Caco-2 (cell line): ENCODE measurements at regions not wholly inside any gene's neighbourhood (a gene's known extent, or its start where the extent isn't known, plus 50 kb on each side); places are given as distances from the start of the nearest gene placed in this dataset.

Experiments used
- BruUV-seq: library from RNA; stranded (reverse); fragments of 400-500 nt; replicated peaks from 2 replicates; lab custom pipeline; 2021; lab: Mats Ljungman, UMichigan
- CTCF ChIA-PET: fragments of 300-600 bp; sonication (Branson Sonifier 250); formaldehyde crosslinking; loops from one replicate; lab custom pipeline; 2022; ENCODE audit warnings: antibody characterized with exemption; lab: Charles Lee
- POLR2A ChIA-PET: fragments of 300-600 bp; sonication (Branson Sonifier 250); formaldehyde crosslinking; loops from one replicate; lab custom pipeline; 2022; ENCODE audit warnings: antibody characterized with exemption; lab: Charles Lee
- DNase-seq, 2 experiments: peaks; one replicate each; pipeline versions ENCODE4 v3.0.0 to v3.0.0-alpha.2; 2020 to 2022
- H3K27me3 ChIP-seq: replicated peaks from 2 replicates; pipeline ENCODE4 v1.6.0; 2011; ENCODE audit warnings: low read length; ENCODE audit not compliant: control insufficient read depth, insufficient read depth
- H3K36me3 ChIP-seq: 2 replicates; pipeline ENCODE4 v1.5.1; 2011; ENCODE audit warnings: low read length; ENCODE audit not compliant: control insufficient read depth, insufficient read depth
- H3K4me1 ChIP-seq: fragments of 250-450 bp; sonication (Bioruptor Pico); 2 replicates; pipeline ENCODE4 v1.5.1; 2020; ENCODE audit warnings: mild to moderate bottlenecking
- H3K4me3 ChIP-seq: 2 replicates; pipeline ENCODE4 v1.5.1; 2011; ENCODE audit warnings: low read depth, mild to moderate bottlenecking, control low read depth, low read length
- H3K9me3 ChIP-seq: fragments of 250-450 bp; sonication (Bioruptor Pico); 2 replicates; pipeline ENCODE4 v1.5.1; 2020; ENCODE audit warnings: mild to moderate bottlenecking, moderate library complexity
- H3K27ac Mint-ChIP-seq: one replicate; pipeline ENCODE4 v1.8.0; 2022; ENCODE audit warnings: mixed read lengths; ENCODE audit not compliant: unreplicated experiment
- H3K27me3 Mint-ChIP-seq: one replicate; pipeline ENCODE4 v1.8.0; 2022; ENCODE audit warnings: mixed read lengths; ENCODE audit not compliant: insufficient read depth, unreplicated experiment
- H3K36me3 Mint-ChIP-seq: one replicate; pipeline ENCODE4 v1.8.0; 2022; ENCODE audit warnings: mild to moderate bottlenecking, mixed read lengths; ENCODE audit not compliant: insufficient read depth, unreplicated experiment
- H3K4me1 Mint-ChIP-seq: one replicate; pipeline ENCODE4 v1.8.0; 2022; ENCODE audit warnings: low read depth, mixed read lengths; ENCODE audit not compliant: unreplicated experiment
- H3K4me3 Mint-ChIP-seq: one replicate; pipeline ENCODE4 v1.8.0; 2022; ENCODE audit warnings: mild to moderate bottlenecking, moderate library complexity, mixed read lengths; ENCODE audit not compliant: unreplicated experiment
- H3K9me3 Mint-ChIP-seq: one replicate; pipeline ENCODE4 v1.8.0; 2022; ENCODE audit warnings: mixed read lengths; ENCODE audit not compliant: unreplicated experiment
- intact Hi-C: fragments of 100-400 bp; cut with micrococcal nuclease; formaldehyde crosslinking; loops from one replicate; pipeline ENCODE4 v1.10.0; 2022; ENCODE audit not compliant: unreplicated experiment
- TF ChIP-seq, protein P1 (sequence below), 2 experiments: fragments of 200-600 bp in 1 of 2; IDR thresholded peaks; 1 replicate in 1 of 2; 2 replicates in 1 of 2; pipeline versions ENCODE4 v1.5.1 to v1.8.0; 2011 to 2022; ENCODE audit warnings: antibody characterized with exemption in 1 of 2, control low read depth in 1 of 2, inconsistent platforms in 1 of 2, low read depth in 1 of 2, low read length in 1 of 2, mild to moderate bottlenecking in 1 of 2, moderate library complexity in 1 of 2; ENCODE audit not compliant: insufficient read depth in 1 of 2, severe bottlenecking in 1 of 2, unreplicated experiment in 1 of 2

DNA sequence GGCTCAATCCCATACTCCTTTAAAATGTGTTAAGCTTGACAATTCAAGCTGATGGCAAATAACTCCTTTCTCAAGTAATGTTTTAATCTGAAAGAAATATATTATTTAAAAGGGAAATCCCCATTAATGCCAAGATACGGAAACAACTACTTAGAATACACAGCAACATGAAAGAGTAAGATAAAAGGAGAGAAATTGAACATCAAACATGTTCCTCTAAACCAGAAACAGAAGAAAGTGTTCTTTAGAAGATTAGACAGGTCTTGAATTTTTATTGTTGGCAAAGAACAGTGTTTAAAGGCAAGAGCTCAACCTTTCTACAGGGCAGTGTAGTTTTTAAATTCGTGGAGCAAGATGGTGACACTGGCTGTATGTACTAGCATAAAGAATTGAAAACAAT lies 105.8 kb upstream of the NRIP1 start:
- Histone ChIP-seq H3K4me3 (no peak overlapping the region), H3K4me1 (0 out of 2 replicates have a peak, but pooled peaks cover 9% of the 10 kb centered on the region), H3K9me3 (no peaks in the 10 kb centered on the region), H3K36me3 (no peaks in the 10 kb centered on the region), H3K27me3 (no peaks in the 10 kb centered on the region)
- Mint-ChIP-seq H3K27me3 (no peaks in the 10 kb centered on the region), H3K36me3 (no peaks in the 10 kb centered on the region), H3K9me3 (no peaks in the 10 kb centered on the region), H3K4me1 (no peaks in the 10 kb centered on the region), H3K4me3 (no peak overlapping the region), H3K27ac (no peak overlapping the region)
- no TSS peak for BruUV-seq
- intact Hi-C loops = no loop called here
- no peak for DNase-seq
- POLR2A ChIA-PET = no interaction called here
- TF ChIP-seq, protein P1, sequence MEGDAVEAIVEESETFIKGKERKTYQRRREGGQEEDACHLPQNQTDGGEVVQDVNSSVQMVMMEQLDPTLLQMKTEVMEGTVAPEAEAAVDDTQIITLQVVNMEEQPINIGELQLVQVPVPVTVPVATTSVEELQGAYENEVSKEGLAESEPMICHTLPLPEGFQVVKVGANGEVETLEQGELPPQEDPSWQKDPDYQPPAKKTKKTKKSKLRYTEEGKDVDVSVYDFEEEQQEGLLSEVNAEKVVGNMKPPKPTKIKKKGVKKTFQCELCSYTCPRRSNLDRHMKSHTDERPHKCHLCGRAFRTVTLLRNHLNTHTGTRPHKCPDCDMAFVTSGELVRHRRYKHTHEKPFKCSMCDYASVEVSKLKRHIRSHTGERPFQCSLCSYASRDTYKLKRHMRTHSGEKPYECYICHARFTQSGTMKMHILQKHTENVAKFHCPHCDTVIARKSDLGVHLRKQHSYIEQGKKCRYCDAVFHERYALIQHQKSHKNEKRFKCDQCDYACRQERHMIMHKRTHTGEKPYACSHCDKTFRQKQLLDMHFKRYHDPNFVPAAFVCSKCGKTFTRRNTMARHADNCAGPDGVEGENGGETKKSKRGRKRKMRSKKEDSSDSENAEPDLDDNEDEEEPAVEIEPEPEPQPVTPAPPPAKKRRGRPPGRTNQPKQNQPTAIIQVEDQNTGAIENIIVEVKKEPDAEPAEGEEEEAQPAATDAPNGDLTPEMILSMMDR (IDR thresholded peaks at IDR 0.05; ENCODE audit: insufficient read depth in 1 of 2, low read depth in 1 of 2, low read length in 1 of 2, severe bottlenecking in 1 of 2, unreplicated experiment in 1 of 2) = no peak
- CTCF ChIA-PET = no interaction called here

DNA sequence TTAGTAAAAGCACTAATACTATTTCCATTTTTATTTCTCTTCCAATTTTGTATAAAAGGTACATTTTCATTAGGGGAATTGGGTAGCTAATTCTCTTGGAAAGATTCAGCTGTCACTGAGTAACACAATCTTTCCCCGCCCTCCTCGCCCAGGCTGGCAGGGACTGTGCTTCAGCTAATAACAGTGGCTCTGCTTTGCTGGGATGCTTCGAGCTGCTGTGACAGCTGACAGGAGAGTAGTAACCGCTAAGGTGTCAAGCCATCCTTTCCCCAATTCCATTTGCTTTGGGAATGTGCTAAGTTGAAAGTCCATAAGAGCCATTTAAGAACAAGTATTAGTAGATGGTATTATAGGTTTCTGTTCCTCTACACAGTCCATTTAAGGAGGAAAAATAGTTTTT lies 106.7 kb upstream of the NRIP1 start:
- H3K4me1 Mint-ChIP-seq = no peaks in the 10 kb centered on the region
- no peaks in the 10 kb centered on the region for H3K36me3 ChIP-seq
- no peaks in the 10 kb centered on the region for H3K9me3 ChIP-seq
- DNase-seq = no peak
- no peak overlapping the region for H3K27ac Mint-ChIP-seq
- H3K4me3 Mint-ChIP-seq = no peak overlapping the region
- no peaks in the 10 kb centered on the region for H3K27me3 ChIP-seq
- no TSS peak for BruUV-seq
- ChIA-PET CTCF (no interaction called here), POLR2A (no interaction called here)
- 0 out of 2 replicates have a peak, but pooled peaks cover 9% of the 10 kb centered on the region for H3K4me1 ChIP-seq
- no peaks in the 10 kb centered on the region for H3K9me3 Mint-ChIP-seq
- TF ChIP-seq, protein P1 (IDR thresholded peaks at IDR 0.05; ENCODE audit: insufficient read depth in 1 of 2, low read depth in 1 of 2, low read length in 1 of 2, severe bottlenecking in 1 of 2, unreplicated experiment in 1 of 2) = no peak
- H3K4me3 ChIP-seq = no peak overlapping the region
- H3K27me3 Mint-ChIP-seq = no peaks in the 10 kb centered on the region
- intact Hi-C loops = no loop called here
- no peaks in the 10 kb centered on the region for H3K36me3 Mint-ChIP-seq

DNA sequence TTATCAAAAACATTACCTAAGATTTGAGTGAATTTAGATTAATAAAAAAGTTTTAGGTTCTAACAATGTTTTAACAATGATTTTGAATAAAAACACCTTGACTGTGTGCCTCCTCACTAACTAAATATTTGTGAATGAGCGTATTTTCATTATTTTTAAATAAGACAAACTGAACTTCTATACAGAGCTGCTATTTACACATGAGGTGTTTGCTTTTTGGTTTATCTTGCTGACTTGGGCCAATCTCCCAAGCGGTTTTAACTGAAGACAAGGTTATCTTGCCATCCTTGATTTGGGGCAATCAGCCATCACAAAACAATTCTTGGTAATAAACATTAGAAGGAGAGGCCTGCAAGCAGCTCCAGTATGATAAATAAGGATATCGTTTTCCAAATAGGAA lies 108.2 kb upstream of the NRIP1 start:
- no peak for DNase-seq
- intact Hi-C loops = no loop called here

More for the DNA sequence above, 108.2 kb upstream of the NRIP1 start:
- Mint-ChIP-seq H3K27ac (no peak overlapping the region), H3K27me3 (no peaks in the 10 kb centered on the region), H3K36me3 (no peaks in the 10 kb centered on the region), H3K4me3 (no peak overlapping the region), H3K4me1 (no peaks in the 10 kb centered on the region), H3K9me3 (no peaks in the 10 kb centered on the region)
- BruUV-seq = no TSS peak
- Histone ChIP-seq H3K36me3 (no peaks in the 10 kb centered on the region), H3K4me1 (0 out of 2 replicates have a peak, but pooled peaks cover 9% of the 10 kb centered on the region), H3K9me3 (no peaks in the 10 kb centered on the region), H3K27me3 (no peaks in the 10 kb centered on the region), H3K4me3 (no peak overlapping the region)
- TF ChIP-seq, protein P1 (IDR thresholded peaks at IDR 0.05; ENCODE audit: insufficient read depth in 1 of 2, low read depth in 1 of 2, low read length in 1 of 2, severe bottlenecking in 1 of 2, unreplicated experiment in 1 of 2) = no peak
- POLR2A ChIA-PET = no interaction called here
- CTCF ChIA-PET = no interaction called here
